ENCODE measurements at regions not wholly inside any gene's neighbourhood (a gene's known extent, or its start where the extent isn't known, plus 50 kb on each side); places are given as distances from the start of the nearest gene placed in this dataset.

DNA sequence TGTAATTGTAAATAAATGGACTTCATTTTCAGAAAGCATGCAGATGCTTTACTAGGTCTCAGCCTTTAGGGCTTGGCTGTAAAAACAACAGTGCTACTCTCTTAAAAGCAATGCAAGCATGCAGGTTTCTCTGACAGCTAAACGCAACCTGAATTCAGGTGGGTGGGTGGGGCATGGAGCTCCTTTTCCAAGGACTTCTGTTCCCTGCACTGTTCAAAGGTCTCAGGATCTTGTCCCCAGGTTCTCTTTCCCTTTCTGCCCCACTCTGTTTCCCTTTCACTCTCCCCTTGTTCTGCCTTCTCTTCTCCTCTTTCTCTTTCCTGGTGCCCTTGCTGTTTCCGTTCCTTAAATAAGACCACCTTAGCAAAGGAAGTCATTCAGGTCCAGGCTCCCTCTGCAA, 1527.5 kb upstream of the SLC10A2 start:
- TF ChIP-seq, protein P1, sequence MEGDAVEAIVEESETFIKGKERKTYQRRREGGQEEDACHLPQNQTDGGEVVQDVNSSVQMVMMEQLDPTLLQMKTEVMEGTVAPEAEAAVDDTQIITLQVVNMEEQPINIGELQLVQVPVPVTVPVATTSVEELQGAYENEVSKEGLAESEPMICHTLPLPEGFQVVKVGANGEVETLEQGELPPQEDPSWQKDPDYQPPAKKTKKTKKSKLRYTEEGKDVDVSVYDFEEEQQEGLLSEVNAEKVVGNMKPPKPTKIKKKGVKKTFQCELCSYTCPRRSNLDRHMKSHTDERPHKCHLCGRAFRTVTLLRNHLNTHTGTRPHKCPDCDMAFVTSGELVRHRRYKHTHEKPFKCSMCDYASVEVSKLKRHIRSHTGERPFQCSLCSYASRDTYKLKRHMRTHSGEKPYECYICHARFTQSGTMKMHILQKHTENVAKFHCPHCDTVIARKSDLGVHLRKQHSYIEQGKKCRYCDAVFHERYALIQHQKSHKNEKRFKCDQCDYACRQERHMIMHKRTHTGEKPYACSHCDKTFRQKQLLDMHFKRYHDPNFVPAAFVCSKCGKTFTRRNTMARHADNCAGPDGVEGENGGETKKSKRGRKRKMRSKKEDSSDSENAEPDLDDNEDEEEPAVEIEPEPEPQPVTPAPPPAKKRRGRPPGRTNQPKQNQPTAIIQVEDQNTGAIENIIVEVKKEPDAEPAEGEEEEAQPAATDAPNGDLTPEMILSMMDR (IDR thresholded peaks at IDR 0.05; ENCODE audit: low read length): no peak
- TF ChIP-seq EZH2 (IDR thresholded peaks at IDR 0.05; ENCODE audit: borderline replicate concordance, low read length): no peak
